A673 (cell line): ENCODE measurements at regions not wholly inside any gene's neighbourhood (a gene's known extent, or its start where the extent isn't known, plus 50 kb on each side); places are given as distances from the start of the nearest gene placed in this dataset.

Experiments
- BruUV-seq: library from RNA; stranded (reverse); fragments of 400-500 nt; replicated peaks from 2 replicates; lab custom pipeline; 2021; lab: Mats Ljungman, UMichigan
- CTCF ChIA-PET: fragments of 300-600 bp; sonication (Branson Sonifier 250); formaldehyde crosslinking; loops from one replicate; lab custom pipeline; 2022; ENCODE audit warnings: antibody characterized with exemption; lab: Charles Lee
- POLR2A ChIA-PET: fragments of 300-600 bp; sonication (Branson Sonifier 250); formaldehyde crosslinking; loops from one replicate; lab custom pipeline; 2022; ENCODE audit warnings: antibody characterized with exemption; ENCODE audit not compliant: low non-redundant PET; lab: Charles Lee
- DNase-seq: peaks from one replicate; pipeline ENCODE4 v3.0.0-alpha.2; 2015; ENCODE audit warnings: low spot score
- H3K27ac ChIP-seq: fragments of 200-600 bp; sonication (generic); 2 replicates; pipeline ENCODE4 v1.5.1; 2016; ENCODE audit warnings: mixed run types, low read depth, mild to moderate bottlenecking, mixed read lengths, antibody characterized with exemption, low read length; ENCODE audit not compliant: poor library complexity, severe bottlenecking
- H3K27me3 ChIP-seq: fragments of 200-600 bp; sonication (generic); replicated peaks from 2 replicates; pipeline ENCODE4 v1.6.1; 2017; ENCODE audit warnings: mixed run types, low read depth, mild to moderate bottlenecking, mixed read lengths, antibody characterized with exemption, low read length; ENCODE audit not compliant: insufficient read depth, poor library complexity
- H3K36me3 ChIP-seq: fragments of 200-600 bp; sonication (generic); 2 replicates; pipeline ENCODE4 v1.6.1; 2016; ENCODE audit warnings: mixed run types, mild to moderate bottlenecking, mixed read lengths, antibody characterized with exemption, low read length; ENCODE audit not compliant: insufficient read depth, poor library complexity, severe bottlenecking
- H3K4me1 ChIP-seq: fragments of 200-600 bp; sonication (generic); 2 replicates; pipeline ENCODE4 v1.6.1; 2017; ENCODE audit warnings: mixed run types, mild to moderate bottlenecking, mixed read lengths, antibody characterized with exemption, low read length; ENCODE audit not compliant: insufficient read depth, poor library complexity, severe bottlenecking
- H3K4me3 ChIP-seq: fragments of 200-600 bp; sonication (generic); 2 replicates; pipeline ENCODE4 v1.5.1; 2016; ENCODE audit warnings: low read depth, mixed run types, mild to moderate bottlenecking, mixed read lengths, low read length; ENCODE audit not compliant: poor library complexity, severe bottlenecking
- H3K9me3 ChIP-seq: fragments of 200-600 bp; sonication (generic); 2 replicates; pipeline ENCODE4 v1.6.1; 2016; ENCODE audit warnings: mixed run types, low read depth, mild to moderate bottlenecking, mixed read lengths, antibody characterized with exemption, low read length; ENCODE audit not compliant: poor library complexity, severe bottlenecking
- CTCF ChIP-seq: fragments of 300-800, 200-600 bp; sonication (generic); conservative IDR thresholded peaks from 2 replicates; pipeline ENCODE4 v1.5.1; 2017; ENCODE audit warnings: low read depth, mild to moderate bottlenecking, antibody characterized with exemption, low read length, moderate library complexity, mixed read lengths
- EZH2 ChIP-seq: fragments of 200-600 bp; sonication (generic); IDR thresholded peaks from 2 replicates; pipeline ENCODE4 v1.6.1; 2017; ENCODE audit warnings: borderline replicate concordance, low read depth, mild to moderate bottlenecking, mixed read lengths, antibody characterized with exemption, low read length; ENCODE audit not compliant: poor library complexity, severe bottlenecking
- intact Hi-C: fragments of 100-400 bp; cut with micrococcal nuclease; formaldehyde crosslinking; loops from one replicate; pipeline ENCODE4 v1.10.0; 2022; ENCODE audit not compliant: unreplicated experiment

DNA sequence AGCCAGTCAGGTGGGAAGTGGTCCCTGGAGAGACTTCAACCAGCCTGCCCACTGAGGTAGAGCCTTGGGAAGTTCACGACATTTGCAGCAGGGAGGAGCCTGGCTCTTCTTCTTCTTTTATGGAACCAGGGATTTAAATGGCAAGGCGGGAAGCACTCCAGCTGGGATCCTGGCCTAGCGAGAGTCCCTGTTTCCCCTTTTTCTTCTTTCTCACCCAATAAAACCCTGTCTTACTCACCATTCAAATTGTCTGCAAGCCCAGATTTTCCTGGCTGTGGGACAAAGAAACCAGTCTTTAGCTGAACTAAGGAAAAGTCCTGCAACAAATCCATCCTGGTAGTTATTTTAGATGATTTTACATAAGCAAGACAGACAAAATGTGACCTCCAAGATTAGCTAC is 503.7 kb downstream of the CDH10 start:
- BruUV-seq: no TSS peak
- Histone ChIP-seq H3K27me3 (no peaks in the 10 kb centered on the region), H3K27ac (peak overlapping the region; percentile 41), H3K9me3 (no peaks in the 10 kb centered on the region), H3K4me1 (peaks cover 49% of the 10 kb centered on the region), H3K4me3 (no peak overlapping the region), H3K36me3 (peaks cover 6% of the 10 kb centered on the region)
- intact Hi-C loops: no loop called here
- DNase-seq: peak; percentile 40
- POLR2A ChIA-PET: no interaction called here
- CTCF ChIA-PET: no interaction called here
- TF ChIP-seq CTCF: no peak
- no peak for TF ChIP-seq EZH2

DNA sequence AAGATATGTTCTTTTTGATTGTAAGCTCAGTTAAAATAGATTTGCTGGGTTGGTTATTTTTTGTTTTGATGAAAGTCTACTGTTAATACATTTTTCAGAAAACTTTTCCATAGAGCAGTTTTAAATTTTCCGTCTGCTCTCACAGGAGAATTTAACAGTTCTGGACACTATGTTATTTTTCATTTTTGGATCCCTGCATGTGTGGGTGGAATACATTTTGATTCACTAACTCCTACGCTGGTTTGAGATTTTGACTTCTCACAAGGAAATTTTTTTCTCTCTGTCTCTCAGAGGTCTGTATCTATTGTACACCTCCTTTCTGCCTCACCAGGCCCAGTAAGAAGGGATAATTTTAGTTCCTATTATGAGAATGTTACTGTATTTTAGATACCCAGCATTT is 502.4 kb downstream of the CDH10 start:
- Histone ChIP-seq H3K27me3 (no peaks in the 10 kb centered on the region), H3K36me3 (peaks cover 6% of the 10 kb centered on the region), H3K4me3 (no peak overlapping the region), H3K27ac (peak overlapping the region; percentile 97), H3K9me3 (no peaks in the 10 kb centered on the region), H3K4me1 (peaks cover 55% of the 10 kb centered on the region)
- POLR2A ChIA-PET: no interaction called here
- CTCF ChIA-PET: no interaction called here
- no TSS peak for BruUV-seq
- peak; percentile 37 for DNase-seq
- intact Hi-C loops: no loop called here
- TF ChIP-seq EZH2: no peak
- no peak for TF ChIP-seq CTCF

GRCh38 chr5:24145806-24146205 is 499.0 kb downstream of the CDH10 start:
- Histone ChIP-seq H3K4me3 (no peak overlapping the region), H3K36me3 (no peaks in the 10 kb centered on the region), H3K9me3 (no peaks in the 10 kb centered on the region), H3K4me1 (peaks cover 54% of the 10 kb centered on the region), H3K27ac (peak overlapping the region; percentile 97), H3K27me3 (no peaks in the 10 kb centered on the region)
- ChIA-PET CTCF (no interaction called here), POLR2A (no interaction called here)
- peak; percentile 88 for DNase-seq
- no TSS peak for BruUV-seq
- intact Hi-C loops: no loop called here
- TF ChIP-seq CTCF: no peak
- no peak for TF ChIP-seq EZH2
